ENCODE measurements at regions not wholly inside any gene's neighbourhood (a gene's known extent, or its start where the extent isn't known, plus 50 kb on each side); places are given as distances from the start of the nearest gene placed in this dataset.

- Histone ChIP-seq H3K79me2 (ENCODE audit: control insufficient read depth, insufficient read depth, low read length) (no peaks in the 10 kb centered on the region), H3K9ac (ENCODE audit: low read length) (no peak overlapping the region), H3K9me3 (ENCODE audit: control extremely low read depth in 1 of 3, control insufficient read depth in 2 of 3, insufficient read depth in 1 of 3, low read length in 2 of 3) (peaks cover 0 to 4% (median 0%) of the 10 kb centered on the region in 3 donors), H3K27me3 (replicated peaks in 1 of 4; ENCODE audit: control extremely low read depth in 1 of 4, control insufficient read depth in 3 of 4, insufficient read depth in 4 of 4, low read length in 3 of 4) (peaks cover 0 to 4% (median 0%) of the 10 kb centered on the region in 4 experiments), H3K27ac (ENCODE audit: low read length in 2 of 2) (no peak overlapping the region), H3K36me3 (replicated peaks in 1 of 2; ENCODE audit: control extremely low read depth in 1 of 2, control insufficient read depth in 1 of 2, extremely low read depth in 1 of 2, insufficient read depth in 2 of 2, low read length in 1 of 2) (no peaks in the 10 kb centered on the region), H3K4me2 (replicated peaks; ENCODE audit: low read depth, low read length, poor library complexity, severe bottlenecking) (no peak overlapping the region), H2AFZ (ENCODE audit: insufficient read depth, low read depth, low read length, poor library complexity, severe bottlenecking) (no peak overlapping the region), H3K4me3 (ENCODE audit: control extremely low read depth in 1 of 5, extremely low read depth in 1 of 5, insufficient read depth in 1 of 5, low read depth in 2 of 5, low read length in 4 of 5) (no peak overlapping the region), H3K4me1 (ENCODE audit: control insufficient read depth in 2 of 2, insufficient read depth in 2 of 2, low read length in 2 of 2) (no peaks in the 10 kb centered on the region), H4K20me1 (ENCODE audit: control insufficient read depth, insufficient read depth, low read length, poor library complexity, severe bottlenecking) (no peaks in the 10 kb centered on the region)
- no peak overlapping the region for H3K27ac Mint-ChIP-seq
- DNase-seq (no peak), ATAC-seq (ENCODE audit: low read depth) (no peak)
- peaks cover 18% of the 10 kb centered on the region for H3K27me3 Mint-ChIP-seq
- ChIA-PET POLR2A (no interaction called here), CTCF (interaction anchor here (0.5 kb wide), 1 partner anchor 592 kb away, joined by 3 read pairs; no protein-coding TSS in a partner anchor)
- H3K9me3 Mint-ChIP-seq (ENCODE audit: insufficient read depth): no peaks in the 10 kb centered on the region
- H3K4me1 Mint-ChIP-seq: no peaks in the 10 kb centered on the region
- 84% methylated on average over 9 of the region's 15 CpGs for WGBS (ENCODE audit: insufficient coverage)
- intact Hi-C loops (cut with micrococcal nuclease): no loop called here
- H3K4me3 Mint-ChIP-seq: no peak overlapping the region
- TF ChIP-seq CTCF (IDR thresholded peaks at IDR 0.05): no peak
- TF ChIP-seq EZH2 (IDR thresholded peaks at IDR 0.05; ENCODE audit: borderline replicate concordance, insufficient read depth, low read depth, low read length, poor library complexity, severe bottlenecking): no peak
Observed at GRCh38 chr9:126051446-126052130, 275.0 kb upstream of the MVB12B start.

GRCh38 chr9:126052791-126053190 lies 273.8 kb upstream of the MVB12B start:
- no peaks in the 10 kb centered on the region for H3K36me3 ChIP-seq (replicated peaks in 1 of 2; ENCODE audit: control extremely low read depth in 1 of 2, control insufficient read depth in 1 of 2, extremely low read depth in 1 of 2, insufficient read depth in 2 of 2, low read length in 1 of 2)
- no peak overlapping the region for H3K9ac ChIP-seq (ENCODE audit: low read length)
- ChIA-PET POLR2A (no interaction called here), CTCF (no interaction called here)
- H3K4me3 ChIP-seq (ENCODE audit: control extremely low read depth in 1 of 5, extremely low read depth in 1 of 5, insufficient read depth in 1 of 5, low read depth in 2 of 5, low read length in 4 of 5): no peak overlapping the region
- Mint-ChIP-seq H3K27ac (no peak overlapping the region), H3K4me3 (no peak overlapping the region), H3K27me3 (peaks cover 14% of the 10 kb centered on the region), H3K9me3 (ENCODE audit: insufficient read depth) (no peaks in the 10 kb centered on the region), H3K4me1 (no peaks in the 10 kb centered on the region)
- intact Hi-C loops (cut with micrococcal nuclease): no loop called here
- H3K79me2 ChIP-seq (ENCODE audit: control insufficient read depth, insufficient read depth, low read length): no peaks in the 10 kb centered on the region
- H3K9me3 ChIP-seq (ENCODE audit: control extremely low read depth in 1 of 3, control insufficient read depth in 2 of 3, insufficient read depth in 1 of 3, low read length in 2 of 3): no peaks in the 10 kb centered on the region
- H3K27ac ChIP-seq (ENCODE audit: low read length in 2 of 2): no peak overlapping the region
- no peak for ATAC-seq (ENCODE audit: low read depth)
- H3K4me2 ChIP-seq (replicated peaks; ENCODE audit: low read depth, low read length, poor library complexity, severe bottlenecking): no peak overlapping the region
- H3K27me3 ChIP-seq (replicated peaks in 1 of 4; ENCODE audit: control extremely low read depth in 1 of 4, control insufficient read depth in 3 of 4, insufficient read depth in 4 of 4, low read length in 3 of 4): peaks cover 0 to 4% (median 0%) of the 10 kb centered on the region in 4 experiments
- no peaks in the 10 kb centered on the region for H4K20me1 ChIP-seq (ENCODE audit: control insufficient read depth, insufficient read depth, low read length, poor library complexity, severe bottlenecking)
- 84% methylated on average over 6 of the region's 6 CpGs for WGBS (ENCODE audit: insufficient coverage)
- no peak for DNase-seq
- TF ChIP-seq EZH2 (IDR thresholded peaks at IDR 0.05; ENCODE audit: borderline replicate concordance, insufficient read depth, low read depth, low read length, poor library complexity, severe bottlenecking): no peak
- TF ChIP-seq CTCF (IDR thresholded peaks at IDR 0.05): no peak
- H2AFZ ChIP-seq (ENCODE audit: insufficient read depth, low read depth, low read length, poor library complexity, severe bottlenecking): no peak overlapping the region
- no peaks in the 10 kb centered on the region for H3K4me1 ChIP-seq (ENCODE audit: control insufficient read depth in 2 of 2, insufficient read depth in 2 of 2, low read length in 2 of 2)
